Breast epithelium (tissue), 4 donors: ENCODE measurements at regions not wholly inside any gene's neighbourhood (a gene's known extent, or its start where the extent isn't known, plus 50 kb on each side); places are given as distances from the start of the nearest gene placed in this dataset.
A peak's percentile ranks its signal among the peaks of the same experiment; 100 is the strongest.

ENCODE experiments used
- DNase-seq, 2 donors: peaks; one replicate each; pipeline ENCODE4 v3.0.0-alpha.2; 2019; ENCODE audit warnings: low spot score in 2 of 2
- H3K27ac ChIP-seq, 2 donors: fragments of 200-600 bp; sonication (generic) in 1 of 2; one replicate each; pipeline ENCODE4 v1.5.1; 2016 to 2019; ENCODE audit warnings: mild to moderate bottlenecking in 1 of 2
- H3K27me3 ChIP-seq, 2 donors: fragments of 200-600 bp; sonication (generic) in 1 of 2; one replicate each; pipeline versions ENCODE4 v1.5.1 to v1.6.0; 2017 to 2019; ENCODE audit warnings: control low read depth in 1 of 2, mild to moderate bottlenecking in 1 of 2
- H3K36me3 ChIP-seq: fragments of 200-600 bp; one replicate; pipeline ENCODE4 v1.5.1; 2019
- H3K4me1 ChIP-seq, 2 donors: fragments of 200-600 bp; sonication (generic); one replicate each; pipeline ENCODE4 v1.5.1; 2016 to 2019; ENCODE audit warnings: control low read depth in 1 of 2
- H3K4me3 ChIP-seq, 3 donors: fragments of 200-600 bp; sonication (generic); 1 replicate in 2 of 3; 2 replicates in 1 of 3; pipeline ENCODE4 v1.5.1; 2016 to 2019; ENCODE audit warnings: mild to moderate bottlenecking in 3 of 3, moderate library complexity in 2 of 3
- H3K9me3 ChIP-seq, 2 donors: fragments of 200-600 bp; sonication (generic) in 1 of 2; one replicate each; pipeline ENCODE4 v1.5.1; 2016 to 2019; ENCODE audit warnings: control low read depth in 1 of 2
- POLR2A ChIP-seq: fragments of 450-650 bp; IDR thresholded peaks from one replicate; pipeline ENCODE4 v1.6.1; 2016; ENCODE audit warnings: antibody characterized with exemption, mild to moderate bottlenecking, moderate library complexity
- POLR2AphosphoS5 ChIP-seq, 3 donors: sonication (generic); formaldehyde crosslinking; IDR thresholded peaks; one replicate each; pipeline ENCODE4 v1.6.1; 2017; ENCODE audit warnings: antibody characterized with exemption in 3 of 3
- intact Hi-C: fragments of 100-400 bp; cut with DNase I; formaldehyde crosslinking; loops from one replicate; pipeline ENCODE4 v1.15.1; 2023; ENCODE audit warnings: low total_unique reads
- TF ChIP-seq, protein P1 (sequence below), 3 donors: fragments of 450-650 bp; IDR thresholded peaks; one replicate each; pipeline ENCODE4 v1.5.1; 2016 to 2017; ENCODE audit warnings: antibody characterized with exemption in 3 of 3, mild to moderate bottlenecking in 3 of 3, moderate library complexity in 3 of 3

DNA sequence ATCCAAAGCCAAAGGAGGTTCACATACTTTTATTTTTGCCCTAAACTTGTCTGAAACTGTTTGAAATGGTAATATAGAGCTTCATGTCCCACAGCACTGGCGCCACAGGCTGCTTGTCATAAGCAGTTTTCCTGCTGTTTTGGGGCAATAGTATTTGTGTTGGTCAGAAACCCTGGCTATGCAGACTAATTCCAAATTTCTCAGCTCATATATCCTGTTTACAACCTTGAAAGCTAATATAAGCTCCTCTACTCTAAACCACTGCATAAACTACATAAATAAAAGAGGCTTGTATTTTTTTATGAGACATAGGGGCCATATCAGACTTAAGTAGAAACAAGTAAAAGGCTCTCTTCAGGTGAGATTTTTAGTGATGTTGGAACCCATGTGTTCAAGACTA is 736.8 kb upstream of the ID2 start:
- intact Hi-C loops = no loop called here
- TF ChIP-seq, protein P1, sequence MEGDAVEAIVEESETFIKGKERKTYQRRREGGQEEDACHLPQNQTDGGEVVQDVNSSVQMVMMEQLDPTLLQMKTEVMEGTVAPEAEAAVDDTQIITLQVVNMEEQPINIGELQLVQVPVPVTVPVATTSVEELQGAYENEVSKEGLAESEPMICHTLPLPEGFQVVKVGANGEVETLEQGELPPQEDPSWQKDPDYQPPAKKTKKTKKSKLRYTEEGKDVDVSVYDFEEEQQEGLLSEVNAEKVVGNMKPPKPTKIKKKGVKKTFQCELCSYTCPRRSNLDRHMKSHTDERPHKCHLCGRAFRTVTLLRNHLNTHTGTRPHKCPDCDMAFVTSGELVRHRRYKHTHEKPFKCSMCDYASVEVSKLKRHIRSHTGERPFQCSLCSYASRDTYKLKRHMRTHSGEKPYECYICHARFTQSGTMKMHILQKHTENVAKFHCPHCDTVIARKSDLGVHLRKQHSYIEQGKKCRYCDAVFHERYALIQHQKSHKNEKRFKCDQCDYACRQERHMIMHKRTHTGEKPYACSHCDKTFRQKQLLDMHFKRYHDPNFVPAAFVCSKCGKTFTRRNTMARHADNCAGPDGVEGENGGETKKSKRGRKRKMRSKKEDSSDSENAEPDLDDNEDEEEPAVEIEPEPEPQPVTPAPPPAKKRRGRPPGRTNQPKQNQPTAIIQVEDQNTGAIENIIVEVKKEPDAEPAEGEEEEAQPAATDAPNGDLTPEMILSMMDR (IDR thresholded peaks at IDR 0.05) = no peak
- TF ChIP-seq POLR2A (no peak), POLR2AphosphoS5 (IDR thresholded peaks at IDR 0.05) (no peak)
- Histone ChIP-seq H3K4me1 (no peaks in the 10 kb centered on the region), H3K27ac (no peak overlapping the region), H3K36me3 (no peaks in the 10 kb centered on the region), H3K9me3 (no peaks in the 10 kb centered on the region), H3K4me3 (no peak overlapping the region), H3K27me3 (no peaks in the 10 kb centered on the region)
- DNase-seq = no peak

DNA sequence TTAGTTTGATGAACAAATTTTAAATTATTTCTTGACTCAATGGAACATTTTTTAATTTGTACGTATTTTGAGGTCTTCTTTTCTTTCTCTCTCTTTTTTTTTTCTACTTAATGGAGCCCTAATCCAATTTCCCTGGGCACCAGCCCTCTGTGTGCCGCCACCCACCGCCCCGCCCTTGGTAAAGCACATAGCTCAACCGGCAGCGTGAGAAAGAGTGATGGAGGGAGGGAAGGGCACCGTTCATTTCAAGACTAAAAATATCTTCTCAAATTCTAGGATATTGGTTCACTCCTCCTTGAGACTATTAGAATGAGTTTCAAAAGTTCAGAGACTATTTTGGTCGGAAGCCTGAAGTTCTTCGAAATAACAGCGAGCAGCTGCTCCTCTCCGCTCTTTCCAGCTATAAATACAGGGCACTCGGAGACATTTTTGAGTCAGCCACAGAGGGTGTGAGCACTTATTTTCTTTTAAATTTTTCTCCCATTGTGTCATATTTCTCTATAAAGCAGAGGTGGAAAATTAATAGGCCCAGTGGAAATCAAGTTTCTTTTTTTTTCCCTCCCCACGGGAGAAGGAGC is 731.7 kb upstream of the ID2 start:
- Histone ChIP-seq H3K36me3 (no peaks in the 10 kb centered on the region), H3K4me3 (no peak overlapping the region), H3K9me3 (no peaks in the 10 kb centered on the region), H3K27ac (no peak overlapping the region), H3K4me1 (no peaks in the 10 kb centered on the region), H3K27me3 (no peaks in the 10 kb centered on the region)
- TF ChIP-seq, protein P1 (IDR thresholded peaks at IDR 0.05) = no peak
- TF ChIP-seq POLR2A (no peak), POLR2AphosphoS5 (IDR thresholded peaks at IDR 0.05) (no peak)
- DNase-seq = no peak
- intact Hi-C loops = no loop called here

GRCh38 chr2:7951001-7951400 is 730.9 kb upstream of the ID2 start:
- intact Hi-C loops = no loop called here
- Histone ChIP-seq H3K36me3 (no peaks in the 10 kb centered on the region), H3K4me3 (no peak overlapping the region), H3K9me3 (no peaks in the 10 kb centered on the region), H3K27me3 (no peaks in the 10 kb centered on the region), H3K27ac (no peak overlapping the region), H3K4me1 (no peaks in the 10 kb centered on the region)
- no peak for DNase-seq
- TF ChIP-seq, protein P1 (IDR thresholded peaks at IDR 0.05) = no peak
- TF ChIP-seq POLR2A = no peak
- no peak for TF ChIP-seq POLR2AphosphoS5 (IDR thresholded peaks at IDR 0.05)

- H3K36me3 ChIP-seq = no peaks in the 10 kb centered on the region
- H3K4me1 ChIP-seq = no peaks in the 10 kb centered on the region
- no peak overlapping the region for H3K4me3 ChIP-seq
- H3K27me3 ChIP-seq = no peaks in the 10 kb centered on the region
- TF ChIP-seq POLR2AphosphoS5 (IDR thresholded peaks at IDR 0.05) (no peak), POLR2A (no peak)
- TF ChIP-seq, protein P1 (IDR thresholded peaks at IDR 0.05) = no peak
- intact Hi-C loops = no loop called here
- no peak for DNase-seq
- no peaks in the 10 kb centered on the region for H3K9me3 ChIP-seq
- no peak overlapping the region for H3K27ac ChIP-seq
Measured at GRCh38 chr2:7951490-7951889, 730.4 kb upstream of the ID2 start.

- no peaks in the 10 kb centered on the region for H3K36me3 ChIP-seq
- no peak for TF ChIP-seq POLR2A
- TF ChIP-seq, protein P1 (IDR thresholded peaks at IDR 0.05) = no peak
- no peak for TF ChIP-seq POLR2AphosphoS5 (IDR thresholded peaks at IDR 0.05)
- H3K27me3 ChIP-seq = no peaks in the 10 kb centered on the region
- intact Hi-C loops = no loop called here
- H3K27ac ChIP-seq = no peak overlapping the region
- DNase-seq = no peak
- no peaks in the 10 kb centered on the region for H3K4me1 ChIP-seq
- H3K9me3 ChIP-seq = no peaks in the 10 kb centered on the region
- peak overlapping the region in 1 of 3 donors; percentile 13 for H3K4me3 ChIP-seq
Measured at GRCh38 chr2:7952046-7952745, 729.7 kb upstream of the ID2 start.
